Dendritic cell treated with granulocyte-macrophage colony-stimulating factor and Interleukin-4, amounts not matched to agents 40 ng/mL and 50 ng/mL, for 4 days (primary cell): ENCODE measurements at regions not wholly inside any gene's neighbourhood (a gene's known extent, or its start where the extent isn't known, plus 50 kb on each side); places are given as distances from the start of the nearest gene placed in this dataset.
"Not testable (repeated sequence)": the region's sequence is repeated elsewhere in the genome, so short reads cannot be mapped to it uniquely, and the experiment has no call there.

ENCODE experiments used
- H3K27ac Mint-ChIP-seq: one replicate; pipeline ENCODE4 v1.8.0; 2022; ENCODE audit warnings: mild to moderate bottlenecking, mixed read lengths
- H3K27me3 Mint-ChIP-seq: one replicate; pipeline ENCODE4 v1.8.0; 2022; ENCODE audit warnings: mild to moderate bottlenecking, mixed read lengths
- H3K36me3 Mint-ChIP-seq: one replicate; pipeline ENCODE4 v1.8.0; 2022; ENCODE audit warnings: low read depth, mixed read lengths
- H3K4me1 Mint-ChIP-seq: one replicate; pipeline ENCODE4 v1.8.0; 2022; ENCODE audit warnings: low read depth, mixed read lengths
- H3K4me3 Mint-ChIP-seq: one replicate; pipeline ENCODE4 v1.8.0; 2022; ENCODE audit warnings: mild to moderate bottlenecking, moderate library complexity, mixed read lengths
- H3K9me3 Mint-ChIP-seq: one replicate; pipeline ENCODE4 v1.8.0; 2022; ENCODE audit warnings: mixed read lengths
- intact Hi-C: fragments of 100-400 bp; cut with micrococcal nuclease; formaldehyde crosslinking; loops from one replicate; pipeline ENCODE4 v1.15.0; 2022

- no peak overlapping the region for H3K27ac Mint-ChIP-seq
- H3K36me3 Mint-ChIP-seq = no peaks in the 10 kb centered on the region
- peaks cover 23% of the 10 kb centered on the region for H3K9me3 Mint-ChIP-seq
- intact Hi-C loops = no loop called here
- H3K4me3 Mint-ChIP-seq = no peak overlapping the region
- no peaks in the 10 kb centered on the region for H3K27me3 Mint-ChIP-seq
- H3K4me1 Mint-ChIP-seq = no peaks in the 10 kb centered on the region
Measured at GRCh38 chr18:42339372-42339771, 384.3 kb downstream of the PIK3C3 start.

- intact Hi-C loops = no loop called here
- H3K9me3 Mint-ChIP-seq = peaks cover 17% of the 10 kb centered on the region
- no peaks in the 10 kb centered on the region for H3K27me3 Mint-ChIP-seq
Measured at GRCh38 chr18:42340423-42341009, 385.5 kb downstream of the PIK3C3 start.

GRCh38 chr18:42341423-42341822 is 386.4 kb downstream of the PIK3C3 start:
- H3K9me3 Mint-ChIP-seq = peaks cover 10% of the 10 kb centered on the region

More at GRCh38 chr18:42340423-42341009, 385.5 kb downstream of the PIK3C3 start:
- Mint-ChIP-seq H3K4me1 (no peaks in the 10 kb centered on the region), H3K36me3 (no peaks in the 10 kb centered on the region), H3K27ac (no peak overlapping the region), H3K4me3 (no peak overlapping the region)

GRCh38 chr18:42348722-42349121 is 393.7 kb downstream of the PIK3C3 start:
- no peak overlapping the region for H3K4me3 Mint-ChIP-seq

More at GRCh38 chr18:42341423-42341822, 386.4 kb downstream of the PIK3C3 start:
- no peaks in the 10 kb centered on the region for H3K4me1 Mint-ChIP-seq
- H3K4me3 Mint-ChIP-seq = no peak overlapping the region
- H3K27me3 Mint-ChIP-seq = no peaks in the 10 kb centered on the region
- intact Hi-C loops = no loop called here
- no peaks in the 10 kb centered on the region for H3K36me3 Mint-ChIP-seq
- H3K27ac Mint-ChIP-seq = no peak overlapping the region

GRCh38 chr18:42351455-42351854 is 396.4 kb downstream of the PIK3C3 start:
- no peaks in the 10 kb centered on the region for H3K36me3 Mint-ChIP-seq
- intact Hi-C loops = no loop called here
- H3K4me3 Mint-ChIP-seq = no peak overlapping the region
- no peaks in the 10 kb centered on the region for H3K27me3 Mint-ChIP-seq
- H3K9me3 Mint-ChIP-seq = no peaks in the 10 kb centered on the region
- H3K27ac Mint-ChIP-seq = no peak overlapping the region
- no peaks in the 10 kb centered on the region for H3K4me1 Mint-ChIP-seq

More at GRCh38 chr18:42348722-42349121, 393.7 kb downstream of the PIK3C3 start:
- H3K36me3 Mint-ChIP-seq = no peaks in the 10 kb centered on the region
- H3K27ac Mint-ChIP-seq = no peak overlapping the region
- H3K9me3 Mint-ChIP-seq = no peaks in the 10 kb centered on the region
- H3K4me1 Mint-ChIP-seq = no peaks in the 10 kb centered on the region
- intact Hi-C loops = no loop called here
- H3K27me3 Mint-ChIP-seq = no peaks in the 10 kb centered on the region

GRCh38 chr18:42360716-42361115 is 405.7 kb downstream of the PIK3C3 start:
- H3K9me3 Mint-ChIP-seq = no peaks in the 10 kb centered on the region
- no peaks in the 10 kb centered on the region for H3K36me3 Mint-ChIP-seq
- H3K27ac Mint-ChIP-seq = no peak overlapping the region
- no peak overlapping the region for H3K4me3 Mint-ChIP-seq
- H3K4me1 Mint-ChIP-seq = no peaks in the 10 kb centered on the region
- intact Hi-C loops = no loop called here
- no peaks in the 10 kb centered on the region for H3K27me3 Mint-ChIP-seq

GRCh38 chr18:42363446-42364441 is 408.7 kb downstream of the PIK3C3 start:
- Mint-ChIP-seq H3K4me3 (no peak overlapping the region), H3K36me3 (no peaks in the 10 kb centered on the region), H3K4me1 (no peaks in the 10 kb centered on the region), H3K27ac (no peak overlapping the region), H3K9me3 (no peaks in the 10 kb centered on the region), H3K27me3 (no peaks in the 10 kb centered on the region)
- intact Hi-C loops = no loop called here

GRCh38 chr18:42364766-42365165 is 409.7 kb downstream of the PIK3C3 start:
- Mint-ChIP-seq H3K4me3 (no peak overlapping the region), H3K27ac (no peak overlapping the region), H3K36me3 (no peaks in the 10 kb centered on the region), H3K9me3 (no peaks in the 10 kb centered on the region), H3K27me3 (no peaks in the 10 kb centered on the region), H3K4me1 (no peaks in the 10 kb centered on the region)
- intact Hi-C loops = no loop called here

GRCh38 chr18:42365591-42365990 is 410.6 kb downstream of the PIK3C3 start:
- no peaks in the 10 kb centered on the region for H3K27me3 Mint-ChIP-seq
- no peak overlapping the region for H3K4me3 Mint-ChIP-seq
- intact Hi-C loops = no loop called here
- no peaks in the 10 kb centered on the region for H3K9me3 Mint-ChIP-seq
- no peaks in the 10 kb centered on the region for H3K36me3 Mint-ChIP-seq
- H3K27ac Mint-ChIP-seq = no peak overlapping the region
- H3K4me1 Mint-ChIP-seq = no peaks in the 10 kb centered on the region

GRCh38 chr18:42373584-42373983 is 418.6 kb downstream of the PIK3C3 start:
- no peaks in the 10 kb centered on the region for H3K36me3 Mint-ChIP-seq
- H3K9me3 Mint-ChIP-seq = no peaks in the 10 kb centered on the region
- no peaks in the 10 kb centered on the region for H3K27me3 Mint-ChIP-seq
- no peak overlapping the region for H3K27ac Mint-ChIP-seq
- H3K4me3 Mint-ChIP-seq = no peak overlapping the region
- intact Hi-C loops = no loop called here
- H3K4me1 Mint-ChIP-seq = no peaks in the 10 kb centered on the region

- intact Hi-C loops = no loop called here
- no peak overlapping the region for H3K27ac Mint-ChIP-seq
- H3K27me3 Mint-ChIP-seq = no peaks in the 10 kb centered on the region
- no peak overlapping the region for H3K4me3 Mint-ChIP-seq
- no peaks in the 10 kb centered on the region for H3K9me3 Mint-ChIP-seq
- no peaks in the 10 kb centered on the region for H3K4me1 Mint-ChIP-seq
- H3K36me3 Mint-ChIP-seq = no peaks in the 10 kb centered on the region
Measured at GRCh38 chr18:42374961-42375360, 419.9 kb downstream of the PIK3C3 start.

- H3K27me3 Mint-ChIP-seq, H3K27ac Mint-ChIP-seq, H3K4me1 Mint-ChIP-seq, intact Hi-C loops, H3K36me3 Mint-ChIP-seq, H3K4me3 Mint-ChIP-seq, H3K9me3 Mint-ChIP-seq: not testable (repeated sequence)
Measured at GRCh38 chr18:42378854-42379253, 423.8 kb downstream of the PIK3C3 start.

GRCh38 chr18:42381236-42381635 is 426.2 kb downstream of the PIK3C3 start:
- H3K4me3 Mint-ChIP-seq, H3K36me3 Mint-ChIP-seq, H3K27me3 Mint-ChIP-seq, H3K9me3 Mint-ChIP-seq, H3K4me1 Mint-ChIP-seq, intact Hi-C loops, H3K27ac Mint-ChIP-seq: not testable (repeated sequence)

GRCh38 chr18:42392416-42392815 is 437.4 kb downstream of the PIK3C3 start:
- no peaks in the 10 kb centered on the region for H3K36me3 Mint-ChIP-seq
- H3K27ac Mint-ChIP-seq = no peak overlapping the region
- peaks cover 9% of the 10 kb centered on the region for H3K9me3 Mint-ChIP-seq
- no peaks in the 10 kb centered on the region for H3K27me3 Mint-ChIP-seq
- intact Hi-C loops = no loop called here
- H3K4me3 Mint-ChIP-seq = no peak overlapping the region
- H3K4me1 Mint-ChIP-seq = no peaks in the 10 kb centered on the region
